Vagina (tissue), 2 donors: ENCODE measurements at regions not wholly inside any gene's neighbourhood (a gene's known extent, or its start where the extent isn't known, plus 50 kb on each side); places are given as distances from the start of the nearest gene placed in this dataset.

Experiments used
- POLR2A ChIP-seq, 2 donors: fragments of 450-650 bp; IDR thresholded peaks; one replicate each; pipeline ENCODE4 v1.6.1; 2017; ENCODE audit warnings: antibody characterized with exemption in 2 of 2, mild to moderate bottlenecking in 2 of 2, moderate library complexity in 2 of 2
- POLR2AphosphoS5 ChIP-seq, 2 donors: sonication (generic); formaldehyde crosslinking; IDR thresholded peaks; one replicate each; pipeline ENCODE4 v1.9.0; 2017; ENCODE audit warnings: antibody characterized with exemption in 2 of 2, mild to moderate bottlenecking in 2 of 2, low read depth in 1 of 2; ENCODE audit not compliant: insufficient read depth in 1 of 2
- TF ChIP-seq, protein P1 (sequence below), 3 experiments: fragments of 450-650 bp in 2 of 3; fragments of 200-600 bp in 1 of 3; sonication (generic) in 1 of 3; IDR thresholded peaks; one replicate each; pipeline ENCODE4 v1.5.1; 2017 to 2019; ENCODE audit warnings: antibody characterized with exemption in 3 of 3, mild to moderate bottlenecking in 2 of 3, moderate library complexity in 2 of 3

GRCh38 chr12:124484067-124484466 lies 83.3 kb downstream of the NCOR2 start:
- TF ChIP-seq, protein P1, sequence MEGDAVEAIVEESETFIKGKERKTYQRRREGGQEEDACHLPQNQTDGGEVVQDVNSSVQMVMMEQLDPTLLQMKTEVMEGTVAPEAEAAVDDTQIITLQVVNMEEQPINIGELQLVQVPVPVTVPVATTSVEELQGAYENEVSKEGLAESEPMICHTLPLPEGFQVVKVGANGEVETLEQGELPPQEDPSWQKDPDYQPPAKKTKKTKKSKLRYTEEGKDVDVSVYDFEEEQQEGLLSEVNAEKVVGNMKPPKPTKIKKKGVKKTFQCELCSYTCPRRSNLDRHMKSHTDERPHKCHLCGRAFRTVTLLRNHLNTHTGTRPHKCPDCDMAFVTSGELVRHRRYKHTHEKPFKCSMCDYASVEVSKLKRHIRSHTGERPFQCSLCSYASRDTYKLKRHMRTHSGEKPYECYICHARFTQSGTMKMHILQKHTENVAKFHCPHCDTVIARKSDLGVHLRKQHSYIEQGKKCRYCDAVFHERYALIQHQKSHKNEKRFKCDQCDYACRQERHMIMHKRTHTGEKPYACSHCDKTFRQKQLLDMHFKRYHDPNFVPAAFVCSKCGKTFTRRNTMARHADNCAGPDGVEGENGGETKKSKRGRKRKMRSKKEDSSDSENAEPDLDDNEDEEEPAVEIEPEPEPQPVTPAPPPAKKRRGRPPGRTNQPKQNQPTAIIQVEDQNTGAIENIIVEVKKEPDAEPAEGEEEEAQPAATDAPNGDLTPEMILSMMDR (IDR thresholded peaks at IDR 0.05) = no peak
- TF ChIP-seq POLR2A (IDR thresholded peaks at IDR 0.05) (no peak), POLR2AphosphoS5 (IDR thresholded peaks at IDR 0.05; ENCODE audit: insufficient read depth in 1 of 2, low read depth in 1 of 2) (no peak)
